ENCODE measurements at regions not wholly inside any gene's neighbourhood (a gene's known extent, or its start where the extent isn't known, plus 50 kb on each side); places are given as distances from the start of the nearest gene placed in this dataset.

- Histone ChIP-seq H3K27me3 (ENCODE audit: insufficient read depth, low read length) (no peaks in the 10 kb centered on the region), H3K4me3 (ENCODE audit: insufficient read depth, low read depth, low read length) (no peak overlapping the region), H3K79me2 (ENCODE audit: insufficient read depth, low read length) (no peaks in the 10 kb centered on the region), H3K4me1 (ENCODE audit: insufficient read depth, low read length) (no peaks in the 10 kb centered on the region), H4K20me1 (ENCODE audit: insufficient read depth, low read length) (no peaks in the 10 kb centered on the region), H2AFZ (ENCODE audit: low read depth, low read length) (peak overlapping the region; percentile 24), H3K4me2 (ENCODE audit: low read length) (peak overlapping the region; percentile 20), H3K9me3 (ENCODE audit: insufficient read depth, low read depth, low read length) (no peaks in the 10 kb centered on the region), H3K27ac (ENCODE audit: low read depth, low read length) (no peak overlapping the region), H3K9ac (ENCODE audit: low read length) (no peak overlapping the region), H3K36me3 (ENCODE audit: insufficient read depth, low read length) (no peaks in the 10 kb centered on the region)
- FAIRE-seq (no peak), DNase-seq (ENCODE audit: low read depth) (no peak)
- H3K36me3 Mint-ChIP-seq (ENCODE audit: low read depth, unreplicated experiment) = no peaks in the 10 kb centered on the region
- H3K27ac Mint-ChIP-seq (ENCODE audit: unreplicated experiment) = no peak overlapping the region
- peaks cover 7% of the 10 kb centered on the region for H3K27me3 Mint-ChIP-seq (ENCODE audit: low read depth, unreplicated experiment)
- H3K4me3 Mint-ChIP-seq (ENCODE audit: unreplicated experiment) = no peak overlapping the region
- H3K4me1 Mint-ChIP-seq (ENCODE audit: low read depth, unreplicated experiment) = no peaks in the 10 kb centered on the region
- H3K9me3 Mint-ChIP-seq (ENCODE audit: unreplicated experiment) = no peaks in the 10 kb centered on the region
- TF ChIP-seq EZH2 (IDR thresholded peaks at IDR 0.05; ENCODE audit: insufficient read depth, low read length) = no peak
- TF ChIP-seq CTCF (IDR thresholded peaks at IDR 0.05; ENCODE audit: insufficient read depth, low read depth, low read length) = no peak
Observed at GRCh38 chr20:12762725-12763124, 246.0 kb upstream of the SPTLC3 start.

GRCh38 chr20:12763406-12763805 lies 245.4 kb upstream of the SPTLC3 start:
- Mint-ChIP-seq H3K4me1 (ENCODE audit: low read depth, unreplicated experiment) (no peaks in the 10 kb centered on the region), H3K27ac (ENCODE audit: unreplicated experiment) (no peak overlapping the region), H3K4me3 (ENCODE audit: unreplicated experiment) (no peak overlapping the region), H3K27me3 (ENCODE audit: low read depth, unreplicated experiment) (peaks cover 7% of the 10 kb centered on the region), H3K36me3 (ENCODE audit: low read depth, unreplicated experiment) (no peaks in the 10 kb centered on the region), H3K9me3 (ENCODE audit: unreplicated experiment) (no peaks in the 10 kb centered on the region)
- Histone ChIP-seq H3K4me1 (ENCODE audit: insufficient read depth, low read length) (no peaks in the 10 kb centered on the region), H2AFZ (ENCODE audit: low read depth, low read length) (no peak overlapping the region), H3K4me3 (ENCODE audit: insufficient read depth, low read depth, low read length) (no peak overlapping the region), H3K27ac (ENCODE audit: low read depth, low read length) (no peak overlapping the region), H3K36me3 (ENCODE audit: insufficient read depth, low read length) (no peaks in the 10 kb centered on the region), H3K27me3 (ENCODE audit: insufficient read depth, low read length) (no peaks in the 10 kb centered on the region), H4K20me1 (ENCODE audit: insufficient read depth, low read length) (no peaks in the 10 kb centered on the region), H3K79me2 (ENCODE audit: insufficient read depth, low read length) (no peaks in the 10 kb centered on the region), H3K9ac (ENCODE audit: low read length) (no peak overlapping the region), H3K4me2 (ENCODE audit: low read length) (no peak overlapping the region), H3K9me3 (ENCODE audit: insufficient read depth, low read depth, low read length) (no peaks in the 10 kb centered on the region)
- TF ChIP-seq CTCF (IDR thresholded peaks at IDR 0.05; ENCODE audit: insufficient read depth, low read depth, low read length) = no peak
- no peak for TF ChIP-seq EZH2 (IDR thresholded peaks at IDR 0.05; ENCODE audit: insufficient read depth, low read length)
- FAIRE-seq = no peak
- no peak for DNase-seq (ENCODE audit: low read depth)

- TF ChIP-seq CTCF (IDR thresholded peaks at IDR 0.05; ENCODE audit: insufficient read depth, low read depth, low read length) = no peak
- TF ChIP-seq EZH2 (IDR thresholded peaks at IDR 0.05; ENCODE audit: insufficient read depth, low read length) = no peak
Observed at GRCh38 chr20:12764053-12764452, 244.7 kb upstream of the SPTLC3 start.

More at GRCh38 chr20:12764053-12764452, 244.7 kb upstream of the SPTLC3 start:
- Mint-ChIP-seq H3K27me3 (ENCODE audit: low read depth, unreplicated experiment) (peaks cover 7% of the 10 kb centered on the region), H3K4me3 (ENCODE audit: unreplicated experiment) (no peak overlapping the region), H3K27ac (ENCODE audit: unreplicated experiment) (no peak overlapping the region), H3K4me1 (ENCODE audit: low read depth, unreplicated experiment) (no peaks in the 10 kb centered on the region), H3K9me3 (ENCODE audit: unreplicated experiment) (no peaks in the 10 kb centered on the region), H3K36me3 (ENCODE audit: low read depth, unreplicated experiment) (no peaks in the 10 kb centered on the region)
- no peak overlapping the region for H3K4me3 ChIP-seq (ENCODE audit: insufficient read depth, low read depth, low read length)
- H3K27me3 ChIP-seq (ENCODE audit: insufficient read depth, low read length) = no peaks in the 10 kb centered on the region
- DNase-seq (ENCODE audit: low read depth) (no peak), FAIRE-seq (no peak)
- no peak overlapping the region for H3K27ac ChIP-seq (ENCODE audit: low read depth, low read length)
- H3K9ac ChIP-seq (ENCODE audit: low read length) = no peak overlapping the region
- no peaks in the 10 kb centered on the region for H3K79me2 ChIP-seq (ENCODE audit: insufficient read depth, low read length)
- H4K20me1 ChIP-seq (ENCODE audit: insufficient read depth, low read length) = no peaks in the 10 kb centered on the region
- H3K4me1 ChIP-seq (ENCODE audit: insufficient read depth, low read length) = no peaks in the 10 kb centered on the region
- no peak overlapping the region for H3K4me2 ChIP-seq (ENCODE audit: low read length)
- no peaks in the 10 kb centered on the region for H3K9me3 ChIP-seq (ENCODE audit: insufficient read depth, low read depth, low read length)
- H2AFZ ChIP-seq (ENCODE audit: low read depth, low read length) = no peak overlapping the region
- H3K36me3 ChIP-seq (ENCODE audit: insufficient read depth, low read length) = no peaks in the 10 kb centered on the region
